ENCODE measurements at regions not wholly inside any gene's neighbourhood (a gene's known extent, or its start where the extent isn't known, plus 50 kb on each side); places are given as distances from the start of the nearest gene placed in this dataset.

GRCh38 chr16:49939495-49939894, 83.6 kb upstream of the ZNF423 start:
- ATAC-seq = no peak
- Histone ChIP-seq H3K36me3 (no peaks in the 10 kb centered on the region), H3K9me3 (no peaks in the 10 kb centered on the region), H3K27ac (no peak overlapping the region), H3K4me3 (no peak overlapping the region), H3K27me3 (ENCODE audit: low read depth) (no peaks in the 10 kb centered on the region), H3K4me1 (no peaks in the 10 kb centered on the region)
- no peak for TF ChIP-seq CTCF (IDR thresholded peaks at IDR 0.05)
- intact Hi-C loops (cut with DNase I) = no loop called here
- DNase-seq = no peak

GRCh38 chr16:49940464-49941224, 84.4 kb upstream of the CNEP1R1 start:
- no peak for TF ChIP-seq CTCF (IDR thresholded peaks at IDR 0.05)
- Histone ChIP-seq H3K9me3 (no peaks in the 10 kb centered on the region), H3K4me3 (no peak overlapping the region), H3K4me1 (no peaks in the 10 kb centered on the region), H3K27me3 (ENCODE audit: low read depth) (no peaks in the 10 kb centered on the region), H3K36me3 (no peaks in the 10 kb centered on the region), H3K27ac (no peak overlapping the region)
- no peak for DNase-seq
- intact Hi-C loops (cut with DNase I) = no loop called here
- ATAC-seq = no peak

GRCh38 chr16:49944221-49944620, 80.8 kb upstream of the CNEP1R1 start:
- no peaks in the 10 kb centered on the region for H3K4me1 ChIP-seq
- no peak overlapping the region for H3K27ac ChIP-seq
- no peaks in the 10 kb centered on the region for H3K36me3 ChIP-seq
- ATAC-seq (no peak), DNase-seq (no peak)
- intact Hi-C loops (cut with DNase I) = no loop called here
- H3K27me3 ChIP-seq (ENCODE audit: low read depth) = no peaks in the 10 kb centered on the region
- H3K9me3 ChIP-seq = no peaks in the 10 kb centered on the region
- no peak overlapping the region for H3K4me3 ChIP-seq
- no peak for TF ChIP-seq CTCF (IDR thresholded peaks at IDR 0.05)

GRCh38 chr16:49947907-49948678, 76.9 kb upstream of the CNEP1R1 start:
- H3K36me3 ChIP-seq = no peaks in the 10 kb centered on the region
- no peak overlapping the region for H3K4me3 ChIP-seq
- ATAC-seq = no peak
- no peak for DNase-seq
- H3K27me3 ChIP-seq (ENCODE audit: low read depth) = no peaks in the 10 kb centered on the region
- no peaks in the 10 kb centered on the region for H3K4me1 ChIP-seq
- H3K27ac ChIP-seq = no peak overlapping the region
- H3K9me3 ChIP-seq = no peaks in the 10 kb centered on the region
- TF ChIP-seq CTCF (IDR thresholded peaks at IDR 0.05) = no peak
- intact Hi-C loops (cut with DNase I) = no loop called here

GRCh38 chr16:49951574-49952195, 73.3 kb upstream of the CNEP1R1 start:
- Histone ChIP-seq H3K27ac (no peak overlapping the region), H3K9me3 (no peaks in the 10 kb centered on the region), H3K4me1 (no peaks in the 10 kb centered on the region), H3K36me3 (no peaks in the 10 kb centered on the region), H3K4me3 (no peak overlapping the region), H3K27me3 (ENCODE audit: low read depth) (no peaks in the 10 kb centered on the region)
- intact Hi-C loops (cut with DNase I) = no loop called here
- ATAC-seq (no peak), DNase-seq (no peak)
- no peak for TF ChIP-seq CTCF (IDR thresholded peaks at IDR 0.05)

All from lower lobe of right lung (tissue), 2 donors.